ENCODE measurements at regions not wholly inside any gene's neighbourhood (a gene's known extent, or its start where the extent isn't known, plus 50 kb on each side); places are given as distances from the start of the nearest gene placed in this dataset.

DNA sequence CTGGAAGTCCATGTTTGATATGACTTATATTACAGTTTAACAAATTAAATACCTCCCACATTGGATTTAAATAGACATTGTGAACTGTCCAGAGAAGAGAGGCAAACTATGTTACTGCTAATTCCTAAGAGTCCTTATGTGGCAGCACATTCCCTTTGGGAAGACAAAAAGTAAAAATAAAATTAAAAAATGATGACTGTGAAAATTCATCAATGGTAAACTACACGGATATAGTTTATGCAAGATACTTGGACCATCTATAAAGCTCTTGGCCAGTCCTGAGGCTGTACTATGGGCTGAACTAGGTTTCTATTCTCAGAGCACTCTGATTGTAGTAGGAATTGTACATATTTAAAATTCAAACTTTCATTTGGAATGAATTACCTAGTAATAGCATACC is 206.4 kb downstream of the LRRK2 start:
- intact Hi-C loops (cut with DNase I), result no loop called here
- TF ChIP-seq, protein P1, sequence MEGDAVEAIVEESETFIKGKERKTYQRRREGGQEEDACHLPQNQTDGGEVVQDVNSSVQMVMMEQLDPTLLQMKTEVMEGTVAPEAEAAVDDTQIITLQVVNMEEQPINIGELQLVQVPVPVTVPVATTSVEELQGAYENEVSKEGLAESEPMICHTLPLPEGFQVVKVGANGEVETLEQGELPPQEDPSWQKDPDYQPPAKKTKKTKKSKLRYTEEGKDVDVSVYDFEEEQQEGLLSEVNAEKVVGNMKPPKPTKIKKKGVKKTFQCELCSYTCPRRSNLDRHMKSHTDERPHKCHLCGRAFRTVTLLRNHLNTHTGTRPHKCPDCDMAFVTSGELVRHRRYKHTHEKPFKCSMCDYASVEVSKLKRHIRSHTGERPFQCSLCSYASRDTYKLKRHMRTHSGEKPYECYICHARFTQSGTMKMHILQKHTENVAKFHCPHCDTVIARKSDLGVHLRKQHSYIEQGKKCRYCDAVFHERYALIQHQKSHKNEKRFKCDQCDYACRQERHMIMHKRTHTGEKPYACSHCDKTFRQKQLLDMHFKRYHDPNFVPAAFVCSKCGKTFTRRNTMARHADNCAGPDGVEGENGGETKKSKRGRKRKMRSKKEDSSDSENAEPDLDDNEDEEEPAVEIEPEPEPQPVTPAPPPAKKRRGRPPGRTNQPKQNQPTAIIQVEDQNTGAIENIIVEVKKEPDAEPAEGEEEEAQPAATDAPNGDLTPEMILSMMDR (IDR thresholded peaks at IDR 0.05), result no peak
- TF ChIP-seq POLR2A (IDR thresholded peaks at IDR 0.05), result no peak
- ATAC-seq (no peak), DNase-seq (no peak)
- no peaks in the 10 kb centered on the region for H3K4me1 ChIP-seq
- H3K4me3 ChIP-seq, result no peak overlapping the region
- no peaks in the 10 kb centered on the region for H3K36me3 ChIP-seq
- H3K9me3 ChIP-seq, result no peaks in the 10 kb centered on the region
- WGBS, 4 donors, result 66 to 85% (median 78%) methylated on average over 1 of the region's 1 CpG
- H3K27ac ChIP-seq, result no peak overlapping the region
- H3K27me3 ChIP-seq, result no peaks in the 10 kb centered on the region

DNA sequence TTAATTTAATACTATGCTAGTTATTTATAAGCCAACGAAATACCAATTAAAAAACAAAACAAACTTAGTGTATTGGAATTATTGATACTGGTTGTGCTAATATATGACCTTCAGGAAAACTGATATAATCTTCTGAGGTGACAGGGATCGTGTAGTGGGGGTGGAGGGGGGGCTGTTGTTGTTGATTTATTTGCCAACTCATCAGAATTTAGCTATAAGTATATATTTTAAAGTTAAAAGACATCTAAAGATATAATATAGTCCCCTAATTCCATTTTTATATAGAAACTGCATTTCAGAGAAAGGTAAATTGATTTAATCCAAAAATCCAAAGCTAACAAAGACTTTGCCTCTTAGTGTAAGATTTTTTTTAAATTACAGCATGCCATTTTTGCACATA is 210.5 kb downstream of the LRRK2 start:
- no peak for TF ChIP-seq POLR2A (IDR thresholded peaks at IDR 0.05)
- TF ChIP-seq, protein P1 (IDR thresholded peaks at IDR 0.05), result no peak
- intact Hi-C loops (cut with DNase I), result no loop called here
- no peak overlapping the region for H3K27ac ChIP-seq
- no peaks in the 10 kb centered on the region for H3K4me1 ChIP-seq
- H3K36me3 ChIP-seq, result no peaks in the 10 kb centered on the region
- H3K9me3 ChIP-seq, result no peaks in the 10 kb centered on the region
- DNase-seq, result no peak
- no peak overlapping the region for H3K4me3 ChIP-seq
- WGBS, 4 donors, result 54 to 61% (median 58%) methylated on average over 2 of the region's 2 CpGs
- ATAC-seq, result no peak
- no peaks in the 10 kb centered on the region for H3K27me3 ChIP-seq

DNA sequence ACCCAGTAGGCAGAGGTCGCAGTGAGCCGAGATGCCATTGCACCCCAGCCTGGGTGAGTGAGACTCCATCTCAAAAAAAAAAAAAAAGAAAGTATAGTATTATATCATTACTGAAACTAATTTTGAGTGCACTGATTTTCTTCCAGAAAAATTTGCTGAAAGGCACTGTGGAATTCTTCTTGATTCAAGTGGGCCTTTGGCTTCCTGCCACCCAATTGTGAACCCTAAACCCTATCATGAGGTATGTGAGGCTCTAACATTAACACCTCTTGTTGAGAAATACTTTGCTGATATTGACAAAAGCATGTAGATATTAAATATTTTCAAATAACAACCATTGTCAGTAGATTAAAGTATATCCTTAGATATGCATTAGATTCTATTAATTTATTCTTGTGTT is 211.2 kb downstream of the LRRK2 start:
- no peak for ATAC-seq
- H3K9me3 ChIP-seq, result no peaks in the 10 kb centered on the region
- intact Hi-C loops (cut with DNase I), result no loop called here
- 85 to 95% (median 88%) methylated on average over 2 of the region's 2 CpGs for WGBS, 4 donors
- DNase-seq, result no peak
- no peak overlapping the region for H3K4me3 ChIP-seq
- TF ChIP-seq, protein P1 (IDR thresholded peaks at IDR 0.05), result no peak
- no peak for TF ChIP-seq POLR2A (IDR thresholded peaks at IDR 0.05)
- no peaks in the 10 kb centered on the region for H3K36me3 ChIP-seq
- no peaks in the 10 kb centered on the region for H3K27me3 ChIP-seq
- H3K4me1 ChIP-seq, result no peaks in the 10 kb centered on the region
- no peak overlapping the region for H3K27ac ChIP-seq

DNA sequence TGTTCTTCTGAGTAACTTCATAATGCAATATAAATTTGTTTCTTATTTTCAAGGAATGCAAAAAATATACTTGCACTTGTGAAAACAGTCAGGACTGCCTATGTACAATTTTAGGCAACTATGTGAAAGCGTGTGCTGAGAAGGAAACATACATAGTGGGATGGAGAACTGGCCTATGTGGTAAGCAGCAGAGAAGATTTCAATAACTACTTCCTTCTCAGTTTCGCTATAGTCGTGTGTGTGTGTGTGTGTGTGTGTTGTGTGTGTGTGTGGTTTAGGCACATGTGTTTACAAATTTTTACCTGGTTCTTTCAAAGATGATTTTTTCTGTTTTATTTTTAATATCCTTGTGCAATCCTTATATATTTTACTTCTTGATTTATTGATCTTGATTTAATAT is 211.8 kb downstream of the LRRK2 start:
- ATAC-seq, result no peak
- no peaks in the 10 kb centered on the region for H3K9me3 ChIP-seq
- H3K4me1 ChIP-seq, result no peaks in the 10 kb centered on the region
- TF ChIP-seq, protein P1 (IDR thresholded peaks at IDR 0.05), result no peak
- no peak for TF ChIP-seq POLR2A (IDR thresholded peaks at IDR 0.05)
- no peak overlapping the region for H3K27ac ChIP-seq
- intact Hi-C loops (cut with DNase I), result no loop called here
- H3K4me3 ChIP-seq, result no peak overlapping the region
- no peak for DNase-seq
- no peaks in the 10 kb centered on the region for H3K36me3 ChIP-seq
- H3K27me3 ChIP-seq, result no peaks in the 10 kb centered on the region
- 78 to 85% (median 84%) methylated on average over 3 of the region's 3 CpGs for WGBS, 4 donors
